HUES64 (cell line): ENCODE measurements at regions not wholly inside any gene's neighbourhood (a gene's known extent, or its start where the extent isn't known, plus 50 kb on each side); places are given as distances from the start of the nearest gene placed in this dataset.
"Not testable (repeated sequence)": the region's sequence is repeated elsewhere in the genome, so short reads cannot be mapped to it uniquely, and the experiment has no call there.

Experiments used
- H3K27ac ChIP-seq: 2 replicates; pipeline ENCODE4 v1.7.0; 2013; ENCODE audit warnings: low read depth, low read length, inconsistent platforms
- H3K27me3 ChIP-seq: 2 replicates; pipeline ENCODE4 v1.6.1; 2013; ENCODE audit warnings: mild to moderate bottlenecking, low read length; ENCODE audit not compliant: insufficient read depth
- H3K36me3 ChIP-seq: 2 replicates; pipeline ENCODE4 v1.6.1; 2013; ENCODE audit warnings: mild to moderate bottlenecking, low read length; ENCODE audit not compliant: insufficient read depth
- H3K4me1 ChIP-seq: 2 replicates; pipeline ENCODE4 v1.6.1; 2013; ENCODE audit warnings: mild to moderate bottlenecking, low read length, moderate library complexity; ENCODE audit not compliant: insufficient read depth
- H3K4me3 ChIP-seq: 2 replicates; pipeline ENCODE4 v1.5.1; 2013; ENCODE audit warnings: mild to moderate bottlenecking, low read length, moderate library complexity
- H3K9ac ChIP-seq: 2 replicates; pipeline ENCODE4 v1.6.1; 2013; ENCODE audit warnings: mild to moderate bottlenecking, low read depth, low read length
- H3K9me3 ChIP-seq: 2 replicates; pipeline ENCODE4 v1.6.1; 2013; ENCODE audit warnings: low read depth, low read length; ENCODE audit not compliant: insufficient read depth
- WGBS: fragments of 150-250, 120-280 bp; methylation state at CpG from one replicate; pipeline ENCODE4 v1.1.7; 2013; ENCODE audit warnings: missing lambda C conversion rate; 5-methylcytosine and 5-hydroxymethylcytosine counted together

DNA sequence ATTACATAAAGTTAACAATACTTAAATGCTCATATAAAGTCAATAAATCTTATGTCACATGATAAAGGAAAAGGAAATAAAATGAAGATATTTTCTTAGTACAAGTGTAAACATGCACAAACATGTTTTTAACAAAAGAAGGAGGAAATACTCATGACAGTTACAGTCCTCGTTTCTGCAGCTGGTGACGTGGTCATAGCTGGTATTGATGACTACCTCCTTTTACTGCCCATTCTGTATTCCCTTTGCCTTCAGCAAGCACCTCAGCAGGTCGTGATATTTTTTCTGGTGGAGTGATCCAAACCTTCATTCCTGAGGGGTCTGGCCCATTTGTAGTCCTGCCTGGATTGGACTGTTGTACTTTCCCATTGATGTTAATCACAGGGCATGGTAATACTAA, 797.5 kb upstream of the PCDH10 start:
- H3K9me3 ChIP-seq, result peaks cover 21% of the 10 kb centered on the region
- not testable (repeated sequence) for H3K9ac ChIP-seq, H3K4me3 ChIP-seq, H3K27ac ChIP-seq, H3K27me3 ChIP-seq, H3K36me3 ChIP-seq, H3K4me1 ChIP-seq
- 91% methylated on average over 3 of the region's 3 CpGs for WGBS

DNA sequence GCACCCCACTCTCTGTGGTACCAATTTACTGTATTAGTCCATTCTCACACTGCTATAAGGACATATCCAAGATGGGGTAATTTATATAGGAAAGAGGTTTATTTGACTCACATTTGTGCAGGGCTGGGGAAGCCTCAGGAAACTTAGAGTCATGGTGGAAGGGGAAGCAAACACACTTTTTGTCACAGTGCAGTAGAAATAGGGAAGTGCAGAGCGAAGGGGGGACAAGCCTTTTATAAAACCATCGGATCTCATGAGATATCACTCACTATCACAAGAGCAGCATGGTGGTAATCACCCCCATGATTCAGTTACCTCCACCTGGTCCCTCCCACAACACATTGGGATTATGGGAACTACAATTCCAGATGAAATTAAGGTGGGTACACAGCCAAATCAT, 766.9 kb upstream of the PCDH10 start:
- H3K9ac ChIP-seq, result no peak overlapping the region
- H3K4me1 ChIP-seq, result no peaks in the 10 kb centered on the region
- H3K27ac ChIP-seq, result no peak overlapping the region
- H3K9me3 ChIP-seq, result no peaks in the 10 kb centered on the region
- H3K36me3 ChIP-seq, result no peaks in the 10 kb centered on the region
- H3K27me3 ChIP-seq, result no peaks in the 10 kb centered on the region
- WGBS, result 94% methylated on average over 2 of the region's 2 CpGs
- H3K4me3 ChIP-seq, result no peak overlapping the region

DNA sequence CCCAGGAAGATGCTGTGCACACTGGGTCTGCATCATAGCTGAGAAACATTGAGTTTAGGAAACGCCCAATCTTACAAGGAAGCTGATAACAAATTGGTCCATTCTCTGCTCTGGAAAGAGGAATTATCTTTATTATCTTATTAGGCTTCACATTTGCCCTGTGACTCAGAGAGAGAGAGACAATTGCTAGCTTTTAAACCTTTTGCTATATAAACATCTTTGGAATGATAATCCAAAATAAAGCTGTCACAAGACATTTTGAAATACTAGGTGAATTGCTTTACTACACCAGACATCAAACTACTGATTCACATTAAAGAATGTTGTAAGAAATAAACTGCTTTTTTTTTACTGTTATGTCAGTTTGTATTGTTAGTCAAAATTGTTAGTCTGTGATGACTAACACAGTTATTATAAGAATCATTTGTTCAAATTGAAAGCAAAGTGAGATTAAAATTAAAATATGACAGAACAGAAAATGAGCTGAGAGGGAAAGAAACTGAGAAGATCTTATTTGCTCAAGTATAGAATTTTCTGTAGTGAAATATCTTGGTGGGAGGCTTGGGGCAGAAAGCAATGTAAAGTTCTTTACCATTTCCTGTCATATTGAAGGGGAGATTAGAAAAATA, 765.4 kb upstream of the PCDH10 start:
- H3K4me3 ChIP-seq, result no peak overlapping the region
- 82% methylated on average over 1 of the region's 1 CpG for WGBS
- no peaks in the 10 kb centered on the region for H3K9me3 ChIP-seq
- no peaks in the 10 kb centered on the region for H3K36me3 ChIP-seq
- H3K27me3 ChIP-seq, result no peaks in the 10 kb centered on the region
- H3K27ac ChIP-seq, result no peak overlapping the region
- no peaks in the 10 kb centered on the region for H3K4me1 ChIP-seq
- no peak overlapping the region for H3K9ac ChIP-seq

DNA sequence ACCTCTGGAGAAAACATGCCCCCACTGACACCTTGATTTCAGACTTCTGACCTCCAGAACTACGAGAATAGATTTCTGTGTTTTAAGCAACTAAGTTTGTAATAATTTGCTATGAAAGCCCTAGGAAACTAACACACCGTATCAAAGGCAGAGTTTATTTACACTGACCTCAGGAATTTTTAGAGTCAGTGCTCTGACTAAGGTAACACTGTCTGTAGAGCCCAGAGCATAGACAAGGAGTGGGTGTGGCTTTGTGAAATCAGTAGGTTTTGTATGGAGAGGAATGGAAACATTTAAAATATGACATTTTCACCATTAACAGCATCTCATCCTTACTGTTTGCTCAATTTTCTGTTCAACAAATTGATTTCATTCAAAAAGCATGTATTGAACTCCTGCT, 764.4 kb upstream of the PCDH10 start:
- Histone ChIP-seq H3K9ac (no peak overlapping the region), H3K9me3 (no peaks in the 10 kb centered on the region), H3K36me3 (no peaks in the 10 kb centered on the region), H3K4me3 (no peak overlapping the region), H3K4me1 (no peaks in the 10 kb centered on the region), H3K27me3 (no peaks in the 10 kb centered on the region), H3K27ac (no peak overlapping the region)
- 87% methylated on average over 2 of the region's 2 CpGs for WGBS

DNA sequence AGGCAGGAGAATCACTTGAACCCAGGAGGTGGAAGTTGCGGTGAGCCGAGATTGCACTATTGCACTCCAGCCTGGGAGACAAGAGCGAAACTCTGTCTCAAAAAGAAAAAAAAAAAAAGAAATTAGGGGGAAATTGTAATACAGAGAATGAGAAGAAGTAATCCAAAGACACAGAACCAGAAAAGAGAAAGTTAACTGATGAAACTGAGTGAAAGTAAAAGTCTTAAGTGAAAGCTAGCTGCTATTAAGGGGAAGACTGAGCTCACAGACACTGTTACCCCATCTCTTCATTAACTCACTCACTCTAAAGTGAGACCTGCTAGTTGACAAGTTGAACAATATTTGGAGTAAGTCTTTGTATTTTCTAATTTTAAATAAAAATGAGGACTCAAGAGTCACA, 763.0 kb upstream of the PCDH10 start:
- Histone ChIP-seq H3K36me3 (no peaks in the 10 kb centered on the region), H3K4me3 (no peak overlapping the region), H3K27me3 (no peaks in the 10 kb centered on the region), H3K9ac (no peak overlapping the region), H3K4me1 (no peaks in the 10 kb centered on the region), H3K9me3 (0 out of 2 replicates have a peak, but pooled peaks cover 3% of the 10 kb centered on the region), H3K27ac (no peak overlapping the region)
- WGBS, result 95% methylated on average over 3 of the region's 3 CpGs

DNA sequence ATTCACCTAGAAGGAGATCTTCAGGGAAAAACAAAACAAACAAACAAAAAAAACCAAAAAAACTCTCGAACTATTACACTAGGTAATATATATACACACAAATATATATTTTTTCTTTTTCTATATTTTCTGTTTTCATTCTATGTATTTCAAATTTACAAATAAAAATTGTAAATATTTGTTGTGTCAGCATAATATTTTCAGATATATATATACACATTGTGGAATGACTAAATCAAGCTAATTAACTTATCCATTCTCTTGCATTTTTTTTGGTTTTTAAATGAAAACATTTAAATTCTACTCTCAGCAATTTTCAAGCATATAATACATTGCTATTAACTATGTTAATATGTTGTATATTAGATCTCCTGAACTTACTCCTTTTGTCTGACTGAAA, 762.0 kb upstream of the PCDH10 start:
- no peak overlapping the region for H3K9ac ChIP-seq
- H3K4me1 ChIP-seq, result no peaks in the 10 kb centered on the region
- no peaks in the 10 kb centered on the region for H3K27me3 ChIP-seq
- no peak overlapping the region for H3K4me3 ChIP-seq
- no peak overlapping the region for H3K27ac ChIP-seq
- H3K36me3 ChIP-seq, result no peaks in the 10 kb centered on the region
- 0 out of 2 replicates have a peak, but pooled peaks cover 3% of the 10 kb centered on the region for H3K9me3 ChIP-seq
- no CpG with 5 or more reads among the region's 1 CpG for WGBS

DNA sequence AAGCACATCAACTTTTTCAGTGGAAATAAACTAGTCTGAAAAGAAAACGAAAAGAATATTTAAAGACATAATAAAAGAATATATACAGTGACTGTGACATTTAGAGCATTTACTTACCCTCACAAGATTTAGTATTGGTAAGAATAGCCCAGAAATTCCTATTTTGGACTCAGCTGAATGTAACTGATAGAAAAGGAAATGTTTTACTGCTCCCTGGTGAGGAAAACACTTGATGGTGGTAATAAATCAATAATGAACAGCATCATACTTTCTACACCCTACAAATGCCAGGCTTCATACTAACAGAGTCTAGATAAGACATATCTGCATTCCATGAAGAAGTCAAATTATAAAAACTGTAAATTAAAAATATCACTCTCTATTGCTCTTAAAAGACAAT, 753.5 kb upstream of the PCDH10 start:
- no peaks in the 10 kb centered on the region for H3K27me3 ChIP-seq
- WGBS, result no CpG with 5 or more reads among the region's 1 CpG

DNA sequence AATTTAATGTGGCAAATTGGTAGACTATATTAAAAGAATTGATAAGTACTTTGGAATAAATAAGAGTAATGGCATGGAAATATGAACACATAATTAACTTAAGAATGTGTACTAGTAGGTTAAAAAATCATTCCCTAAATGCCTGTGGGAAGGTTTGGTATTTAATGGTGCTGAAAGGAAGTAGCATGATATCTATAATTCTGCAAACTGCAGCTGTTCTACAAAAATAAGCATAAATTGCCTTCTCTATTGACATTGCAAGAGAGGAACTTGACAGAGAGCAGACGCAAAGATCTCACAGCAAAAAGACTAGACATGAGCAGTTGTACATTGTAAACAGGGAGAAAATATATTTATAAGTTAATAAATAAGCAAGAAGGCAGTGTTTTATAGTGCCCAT, 752.5 kb upstream of the PCDH10 start:
- H3K36me3 ChIP-seq, result no peaks in the 10 kb centered on the region
- H3K9ac ChIP-seq, result no peak overlapping the region
- no peak overlapping the region for H3K27ac ChIP-seq
- H3K9me3 ChIP-seq, result no peaks in the 10 kb centered on the region; the same call in 1 of the 2 replicates
- no CpG with 5 or more reads among the region's 1 CpG for WGBS
- no peaks in the 10 kb centered on the region for H3K4me1 ChIP-seq
- H3K27me3 ChIP-seq, result no peaks in the 10 kb centered on the region
- H3K4me3 ChIP-seq, result no peak overlapping the region

More for the DNA sequence above, 753.5 kb upstream of the PCDH10 start:
- Histone ChIP-seq H3K9me3 (0 out of 2 replicates have a peak, but pooled peaks cover 3% of the 10 kb centered on the region), H3K36me3 (no peaks in the 10 kb centered on the region), H3K9ac (no peak overlapping the region), H3K4me1 (no peaks in the 10 kb centered on the region), H3K4me3 (no peak overlapping the region), H3K27ac (no peak overlapping the region)

DNA sequence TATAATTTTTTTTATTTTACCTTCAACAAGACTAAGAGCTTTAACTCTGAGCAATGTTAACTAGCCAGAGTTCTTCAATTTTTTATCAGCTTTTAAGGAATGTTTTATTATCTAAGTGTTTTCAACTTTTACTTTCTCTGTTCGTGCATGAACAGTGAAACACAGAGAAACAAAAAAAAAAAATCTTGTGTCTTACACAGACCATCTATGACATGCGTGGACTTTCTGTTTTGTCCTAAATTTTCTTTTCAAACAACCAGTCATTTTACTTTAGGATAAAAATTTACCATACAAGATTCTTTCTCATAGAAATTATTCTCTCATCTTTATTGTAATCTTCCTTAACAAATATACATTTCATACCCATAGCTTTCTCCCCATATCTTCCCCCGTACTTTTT, 731.9 kb upstream of the PCDH10 start:
- Histone ChIP-seq H3K4me3 (no peak overlapping the region), H3K9me3 (peaks cover 84% of the 10 kb centered on the region), H3K27me3 (no peaks in the 10 kb centered on the region), H3K4me1 (no peaks in the 10 kb centered on the region), H3K36me3 (peaks cover 7% of the 10 kb centered on the region; the same call in 1 of the 2 replicates), H3K27ac (no peak overlapping the region), H3K9ac (no peak overlapping the region)
- WGBS, result 92% methylated on average over 3 of the region's 3 CpGs

DNA sequence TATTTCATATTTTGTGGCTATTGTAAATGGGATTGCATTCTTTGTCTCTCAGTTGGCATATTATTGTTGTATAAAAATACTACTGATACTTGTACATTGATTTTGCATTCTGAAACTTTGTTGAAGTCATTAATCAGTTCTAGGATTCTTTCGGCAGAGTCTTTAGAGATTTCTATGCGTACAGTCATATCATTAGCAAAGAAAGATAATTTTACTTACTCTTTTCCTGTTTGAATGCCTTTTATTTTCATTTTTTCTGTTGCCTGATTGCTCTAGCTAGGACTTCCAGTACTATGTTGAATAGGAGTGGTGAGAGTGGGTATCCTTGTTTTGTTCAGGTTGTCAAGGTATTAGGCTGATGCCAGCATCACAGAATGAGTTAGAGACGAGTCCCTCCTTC, 722.0 kb upstream of the PCDH10 start:
- Histone ChIP-seq H3K4me3 (no peak overlapping the region), H3K27me3 (no peaks in the 10 kb centered on the region), H3K4me1 (no peaks in the 10 kb centered on the region), H3K36me3 (no peaks in the 10 kb centered on the region), H3K27ac (no peak overlapping the region), H3K9me3 (peaks cover 5% of the 10 kb centered on the region; the same call in 1 of the 2 replicates), H3K9ac (no peak overlapping the region)
- 94% methylated on average over 3 of the region's 3 CpGs for WGBS

DNA sequence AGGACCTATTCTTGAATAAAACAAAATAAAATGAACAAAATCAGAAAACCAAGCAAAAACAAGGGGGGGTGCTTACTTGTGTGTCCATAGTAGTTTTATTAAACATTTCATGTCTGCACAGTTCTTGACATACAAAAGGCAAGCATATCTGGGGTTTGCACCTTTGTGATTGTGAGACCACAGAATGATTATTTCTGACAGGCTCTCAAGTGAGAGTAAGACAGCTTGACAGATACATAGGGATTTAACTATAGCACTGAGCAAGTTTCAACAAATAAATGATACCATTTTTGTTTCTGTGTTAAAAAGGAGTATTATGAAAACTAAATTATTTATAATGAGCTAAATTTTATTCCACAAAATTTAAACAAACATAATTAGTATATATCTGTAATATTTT, 712.0 kb upstream of the PCDH10 start:
- no peak overlapping the region for H3K27ac ChIP-seq
- H3K27me3 ChIP-seq, result no peaks in the 10 kb centered on the region
- no peaks in the 10 kb centered on the region for H3K4me1 ChIP-seq
- H3K9me3 ChIP-seq, result no peaks in the 10 kb centered on the region
- no peak overlapping the region for H3K9ac ChIP-seq
- no peaks in the 10 kb centered on the region for H3K36me3 ChIP-seq
- no peak overlapping the region for H3K4me3 ChIP-seq

DNA sequence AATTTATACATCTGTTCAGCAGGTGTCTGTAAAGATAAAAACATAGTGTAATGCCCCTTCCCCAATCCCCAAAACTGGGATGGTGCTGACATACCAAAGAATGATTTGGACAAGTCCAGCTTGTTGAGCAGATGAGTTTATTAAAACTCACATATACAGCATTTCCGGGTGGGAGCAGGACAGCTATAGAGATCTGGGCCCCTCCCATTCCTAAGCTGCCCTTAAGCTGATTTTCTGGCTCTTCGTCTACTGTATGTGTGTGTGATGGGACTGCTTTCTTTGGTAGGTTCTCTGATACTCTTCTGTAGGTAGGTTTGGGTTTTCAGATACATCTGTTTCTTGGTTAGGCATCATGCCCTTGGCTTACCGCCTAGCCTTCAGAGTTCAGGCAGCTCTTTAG, 703.7 kb upstream of the PCDH10 start:
- no peaks in the 10 kb centered on the region for H3K36me3 ChIP-seq
- H3K27me3 ChIP-seq, result no peaks in the 10 kb centered on the region
- H3K4me3 ChIP-seq, result no peak overlapping the region
- 98% methylated on average over 3 of the region's 3 CpGs for WGBS
- no peak overlapping the region for H3K27ac ChIP-seq
- no peaks in the 10 kb centered on the region for H3K4me1 ChIP-seq
- no peak overlapping the region for H3K9ac ChIP-seq
- peaks cover 25% of the 10 kb centered on the region for H3K9me3 ChIP-seq
